ENCODE measurements at regions not wholly inside any gene's neighbourhood (a gene's known extent, or its start where the extent isn't known, plus 50 kb on each side); places are given as distances from the start of the nearest gene placed in this dataset.
"Not testable (repeated sequence)": the region's sequence is repeated elsewhere in the genome, so short reads cannot be mapped to it uniquely, and the experiment has no call there.

DNA sequence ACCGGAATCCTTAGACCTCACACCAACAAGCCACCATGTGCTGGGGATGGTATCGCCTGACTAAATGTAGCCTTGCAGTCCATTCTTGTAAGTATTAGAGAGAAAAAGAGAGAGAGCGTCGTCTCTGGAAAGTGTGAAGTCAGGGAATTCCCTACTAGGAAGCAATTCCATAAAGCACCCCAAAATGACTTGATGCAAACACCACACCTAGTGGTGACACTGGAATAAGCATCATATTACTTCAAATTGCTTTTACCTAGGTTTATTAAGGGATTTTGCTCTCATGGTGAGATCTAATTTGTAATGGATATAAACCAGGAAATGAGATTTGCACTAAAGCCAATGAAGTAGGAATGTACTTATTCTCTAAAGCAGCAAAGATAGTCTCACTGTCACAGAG, 111.4 kb upstream of the METTL9 start:
- not testable (repeated sequence) for DNase-seq (ENCODE audit: low spot score)

- DNase-seq (ENCODE audit: low spot score) = not testable (repeated sequence)
Observed at GRCh38 chr16:21499046-21499445, 100.3 kb upstream of the METTL9 start.

- DNase-seq (ENCODE audit: low spot score) = not testable (repeated sequence)
Observed at GRCh38 chr16:21501223-21501868, 98.0 kb upstream of the METTL9 start.

GRCh38 chr16:21501869-21502667, 97.3 kb upstream of the METTL9 start:
- peak; percentile 92 for DNase-seq (ENCODE audit: low spot score)

- DNase-seq (ENCODE audit: low spot score) = not testable (repeated sequence)
Observed at GRCh38 chr16:21503574-21503920, 95.8 kb upstream of the METTL9 start.

DNA sequence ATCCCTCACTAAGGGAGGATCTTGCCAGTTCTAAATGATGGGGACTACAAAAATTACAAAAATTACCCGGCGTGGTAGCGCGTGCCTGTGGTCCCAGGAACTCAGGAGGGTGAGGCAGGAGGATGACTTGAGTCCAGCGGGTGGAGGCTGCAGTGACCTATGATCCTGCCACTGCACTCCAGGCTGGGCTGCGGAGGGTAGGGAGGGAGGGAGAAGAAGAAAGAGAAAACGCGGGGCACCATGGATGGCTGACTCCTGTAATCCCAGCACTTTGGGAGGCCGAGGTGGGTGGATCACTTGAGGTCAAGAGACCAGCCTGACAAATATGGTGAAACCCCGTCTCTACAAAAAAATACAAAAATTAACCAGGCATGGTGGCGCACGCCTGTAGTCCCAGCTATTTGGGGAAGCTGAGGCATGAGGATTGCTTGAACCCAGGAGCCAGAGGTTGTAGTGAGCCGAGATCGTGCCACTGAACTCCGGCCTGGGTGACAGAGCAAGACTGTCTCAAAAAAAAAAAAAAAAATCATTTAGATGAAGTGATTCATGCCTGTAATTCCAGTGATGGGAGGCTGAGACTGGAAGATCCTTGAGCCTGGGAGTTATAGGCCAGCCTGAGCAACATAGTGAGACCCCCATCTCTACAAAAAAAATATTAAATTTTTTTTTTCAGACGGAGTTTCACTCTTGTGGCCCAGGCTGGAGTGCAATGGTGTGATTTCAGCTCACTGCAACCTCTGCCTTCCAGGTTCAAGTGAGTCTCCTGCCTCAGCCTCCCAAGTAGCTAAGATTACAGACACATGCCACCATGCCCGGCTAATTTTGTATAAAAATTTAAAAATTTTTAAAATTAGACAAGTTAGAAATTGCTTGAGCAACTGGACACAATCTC, 95.2 kb upstream of the METTL9 start:
- not testable (repeated sequence) for DNase-seq (ENCODE audit: low spot score)

DNA sequence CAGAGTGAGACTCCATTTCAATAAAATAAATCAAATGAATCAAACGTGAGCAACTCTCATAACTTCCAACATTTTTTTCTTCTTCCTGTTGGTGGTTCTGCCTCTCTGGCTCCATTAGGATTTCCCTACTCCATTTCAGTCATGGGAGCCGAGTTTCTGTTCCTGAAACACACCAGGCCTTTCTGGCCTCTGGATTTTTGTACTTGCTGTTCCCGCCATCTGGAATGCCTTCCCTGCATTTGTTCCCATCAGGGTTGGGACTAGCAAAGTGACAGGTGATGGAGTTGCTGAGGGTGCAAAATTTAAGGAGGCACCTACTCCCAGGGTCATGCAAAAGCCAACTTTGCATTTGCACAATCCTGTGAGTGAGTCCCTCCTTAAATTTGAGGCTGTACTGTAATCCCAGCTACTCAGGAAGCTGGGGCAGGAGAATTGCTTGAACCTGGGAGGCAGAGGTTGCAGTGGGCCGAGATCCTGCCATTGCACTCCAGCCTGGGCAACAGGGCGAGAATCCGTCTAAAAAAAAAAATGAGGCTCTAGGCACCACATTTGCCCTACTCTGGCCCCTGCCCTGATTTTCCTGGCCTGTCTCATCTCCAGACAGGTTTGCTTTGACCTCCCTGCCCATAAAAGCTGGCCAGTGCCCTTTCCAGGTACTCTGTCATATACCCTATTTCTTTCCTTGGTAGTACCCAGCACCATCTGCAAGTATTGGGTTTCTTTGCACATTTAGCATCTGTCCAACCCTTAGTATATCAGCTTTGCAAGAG, 93.4 kb upstream of the METTL9 start:
- not testable (repeated sequence) for DNase-seq (ENCODE audit: low spot score)

- DNase-seq (ENCODE audit: low spot score) = not testable (repeated sequence)
Observed at GRCh38 chr16:21506857-21507456, 92.4 kb upstream of the METTL9 start.

DNA sequence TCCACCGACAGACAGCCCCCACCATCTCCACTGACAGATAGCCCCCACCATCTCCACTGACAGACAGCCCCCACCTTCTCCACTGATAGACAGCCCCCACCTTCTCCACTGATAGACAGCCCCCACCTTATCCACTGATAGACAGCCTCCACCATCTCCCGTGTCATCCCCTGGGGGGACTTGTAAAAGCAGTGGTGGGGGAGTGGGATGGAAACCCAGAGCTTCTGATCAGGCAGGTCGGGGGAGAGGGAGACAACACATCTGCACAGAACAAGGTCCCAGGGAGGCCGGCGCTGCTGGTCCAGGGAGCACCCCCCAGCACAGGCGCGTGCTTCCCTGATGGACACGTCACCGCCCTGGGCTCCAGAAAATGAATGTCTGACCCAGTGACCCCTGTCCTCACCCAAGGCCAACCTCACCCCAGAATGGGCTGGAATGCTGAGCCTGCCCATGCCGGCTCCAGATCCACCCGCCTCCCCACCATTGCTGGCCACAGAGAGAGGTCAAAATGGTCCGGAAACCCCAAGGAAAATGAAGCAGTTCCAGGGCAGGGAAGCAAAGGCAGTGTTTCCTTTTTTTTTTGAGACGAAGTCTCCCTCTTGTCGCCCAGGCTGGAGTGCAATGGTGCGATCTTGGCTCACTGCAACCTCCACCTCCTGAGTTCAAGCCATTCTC, 91.6 kb upstream of the METTL9 start:
- not testable (repeated sequence) for DNase-seq (ENCODE audit: low spot score)

DNA sequence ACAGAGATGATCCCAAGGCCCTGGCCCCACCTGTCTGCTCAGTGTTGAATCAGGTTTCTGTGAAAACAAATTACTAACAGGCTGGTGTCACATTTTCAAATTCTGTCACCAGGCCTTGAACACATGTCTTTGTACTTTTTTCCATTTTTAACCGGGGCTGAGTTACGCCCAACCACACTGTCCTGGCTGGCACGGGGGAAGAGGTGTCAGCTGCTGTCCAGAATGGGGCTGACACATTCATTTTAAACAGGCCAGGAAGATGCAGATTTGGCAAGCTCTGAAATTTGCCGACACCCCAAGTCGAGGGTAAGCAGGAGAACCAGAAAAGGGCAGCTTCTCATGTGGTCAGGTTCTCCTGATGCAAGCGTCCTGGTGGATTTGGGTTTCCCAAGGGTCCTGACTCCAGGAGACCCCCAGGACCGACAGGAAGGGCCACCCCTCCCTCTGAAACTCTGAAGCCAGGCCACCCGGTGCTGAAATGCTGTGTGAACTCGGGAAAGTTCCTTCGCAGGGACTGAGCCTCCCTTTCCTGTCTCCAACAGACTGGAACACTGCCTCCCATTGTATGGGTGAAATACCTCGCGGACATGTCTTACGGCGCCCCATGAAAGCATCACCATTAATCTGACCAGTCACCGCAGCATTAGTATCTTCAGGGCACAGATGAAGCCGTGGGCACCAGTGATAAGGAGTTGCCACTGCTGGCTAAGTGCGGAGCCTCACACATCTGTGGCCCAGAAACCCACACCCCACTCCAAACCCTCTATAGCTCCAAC, 90.5 kb upstream of the METTL9 start:
- not testable (repeated sequence) for DNase-seq (ENCODE audit: low spot score)

GRCh38 chr16:21509437-21510086, 89.8 kb upstream of the METTL9 start:
- not testable (repeated sequence) for DNase-seq (ENCODE audit: low spot score)

DNA sequence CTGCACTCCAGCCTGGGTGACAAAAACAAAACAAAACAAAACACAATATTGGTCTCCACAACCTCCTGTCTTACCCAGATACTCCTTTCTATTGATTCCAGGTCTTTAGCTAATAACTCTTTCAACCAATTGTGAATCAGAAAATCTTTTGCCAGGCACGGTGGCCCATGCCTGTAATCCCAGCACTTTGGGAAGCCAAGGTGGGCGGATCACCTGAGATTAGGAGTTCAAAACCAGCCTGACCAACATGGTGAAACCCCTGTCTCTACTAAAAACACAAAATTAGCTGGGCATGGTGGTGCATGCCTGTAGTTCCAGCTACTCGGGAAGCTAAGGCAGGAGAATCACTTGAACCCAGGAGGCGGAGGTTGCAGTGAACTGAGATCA, 88.5 kb upstream of the METTL9 start:
- not testable (repeated sequence) for DNase-seq (ENCODE audit: low spot score)

DNA sequence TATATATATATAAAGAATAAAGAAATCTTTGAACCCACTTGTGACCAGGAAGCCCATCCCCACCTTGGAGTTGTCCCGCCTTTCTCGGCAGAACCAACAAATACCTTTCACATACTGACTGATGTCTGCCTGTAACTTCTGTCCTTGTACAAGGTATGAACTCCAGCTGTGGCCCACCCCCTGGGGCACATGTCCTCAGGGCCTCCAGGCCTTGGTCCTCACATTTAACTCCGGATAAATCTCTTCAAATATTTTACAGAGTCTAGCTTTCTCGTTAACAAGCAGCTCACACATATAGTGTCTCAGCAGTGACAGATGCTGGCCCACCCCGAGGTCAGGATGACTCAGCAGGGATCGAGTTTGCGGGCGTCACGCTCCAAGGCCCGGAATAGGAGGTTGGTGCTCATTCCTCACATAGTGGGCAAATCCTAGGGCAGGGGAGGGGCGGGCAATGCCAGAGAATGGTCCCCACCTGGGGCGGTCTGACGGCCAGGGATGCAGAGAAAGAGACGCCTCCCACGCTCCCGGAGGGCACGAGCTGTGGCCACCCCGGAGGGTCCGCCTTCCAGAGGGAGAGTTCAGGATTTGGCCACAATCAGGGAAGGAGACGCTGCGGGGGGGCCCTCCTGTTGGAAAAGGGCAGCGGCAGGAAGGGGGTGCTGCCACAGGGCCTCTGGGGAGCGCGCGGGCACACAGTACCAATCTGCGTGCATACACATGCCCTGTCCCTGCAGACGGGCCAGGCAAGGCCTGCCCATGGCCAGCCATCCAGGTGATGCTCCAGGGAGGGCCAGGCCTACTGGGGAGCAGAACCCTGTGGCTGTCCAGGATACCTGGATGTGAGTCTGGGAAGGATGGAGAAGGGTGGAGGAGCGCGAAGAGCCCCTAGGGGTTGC, 87.8 kb upstream of the METTL9 start:
- not testable (repeated sequence) for DNase-seq (ENCODE audit: low spot score)

DNA sequence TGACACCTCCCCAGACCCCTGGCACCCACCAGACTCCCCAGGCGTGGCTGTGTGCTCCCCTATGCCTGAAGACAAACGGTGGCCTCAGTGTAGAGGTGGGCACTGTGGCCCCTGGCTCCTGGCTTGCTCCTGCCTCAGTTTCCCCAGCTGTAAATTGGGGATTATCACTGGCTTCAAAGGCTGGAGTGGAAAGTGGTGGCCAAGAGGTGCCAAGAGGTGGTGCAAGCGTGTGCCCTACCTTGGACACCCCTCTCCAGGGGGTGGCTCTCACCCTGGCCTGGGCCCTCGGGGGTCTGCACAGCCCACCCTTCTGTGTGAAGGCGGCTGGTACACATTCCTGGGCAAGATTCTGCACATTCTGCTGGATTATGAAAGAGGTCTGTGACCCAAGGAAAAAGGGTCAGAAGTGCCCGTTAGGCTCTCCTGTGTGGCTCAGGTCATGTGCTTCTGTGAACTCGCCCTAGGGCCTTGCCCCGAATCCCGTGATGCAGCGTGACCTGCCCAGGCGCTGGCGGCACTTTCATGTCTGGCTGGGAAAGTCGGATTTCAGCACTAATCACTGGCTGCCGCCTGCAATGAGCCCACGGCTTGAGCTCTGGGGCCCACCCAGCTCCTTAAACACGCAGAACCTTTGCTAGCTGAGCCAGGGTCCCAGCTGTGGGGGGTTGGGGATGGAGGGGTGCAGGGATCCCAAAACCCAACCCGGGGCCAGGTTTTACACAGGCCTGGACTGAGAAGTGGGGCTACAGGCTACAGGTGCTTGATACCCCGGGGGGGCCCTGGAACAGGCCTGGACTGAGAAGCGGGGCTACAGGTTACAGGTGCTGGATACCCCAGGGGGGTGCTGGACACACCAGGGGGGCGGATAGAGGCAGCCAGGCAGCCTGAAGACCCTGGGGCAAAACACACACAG, 86.8 kb upstream of the METTL9 start:
- DNase-seq (ENCODE audit: low spot score) = not testable (repeated sequence)

- DNase-seq (ENCODE audit: low spot score) = not testable (repeated sequence)
Observed at GRCh38 chr16:21513337-21513741, 86.0 kb upstream of the METTL9 start.

- DNase-seq (ENCODE audit: low spot score) = not testable (repeated sequence)
Observed at GRCh38 chr16:21513812-21514473, 85.4 kb upstream of the METTL9 start.

GRCh38 chr16:21514474-21514840, 84.9 kb upstream of the METTL9 start:
- DNase-seq (ENCODE audit: low spot score) = not testable (repeated sequence)

Measured in iPS-NIHi11 (cell line).